K562 (cell line): ENCODE measurements at regions not wholly inside any gene's neighbourhood (a gene's known extent, or its start where the extent isn't known, plus 50 kb on each side); places are given as distances from the start of the nearest gene placed in this dataset.

Source experiments
- CREB3L1 ChIP-seq: fragments of 450-650 bp; IDR thresholded peaks from 2 replicates; pipeline ENCODE4 v1.6.1; 2014; ENCODE audit warnings: low read depth, mild to moderate bottlenecking, moderate library complexity, borderline replicate concordance
- CTCF ChIP-seq, 3 experiments: IDR thresholded peaks in 2 of 3; conservative IDR thresholded peaks in 1 of 3; 2 replicates each; pipeline ENCODE4 v1.5.1; 2011 to 2012; ENCODE audit warnings: low read length in 3 of 3, mild to moderate bottlenecking in 3 of 3, control low read depth in 2 of 3, improper control_type of control experiment in 1 of 3, inconsistent platforms in 1 of 3, low read depth in 1 of 3, mixed read lengths in 1 of 3, moderate library complexity in 1 of 3; ENCODE audit not compliant: insufficient read depth in 2 of 3
- MEF2D ChIP-seq: conservative IDR thresholded peaks from 2 replicates; pipeline ENCODE4 v1.6.1; 2016; ENCODE audit warnings: low read depth, missing genetic modification characterization, missing compliant biosample characterization
- POLR2A ChIP-seq: fragments of 450-650 bp; conservative IDR thresholded peaks from 2 replicates; pipeline ENCODE4 v1.6.1; 2016
- SREBF2 ChIP-seq: sonication (generic); formaldehyde crosslinking; IDR thresholded peaks from 2 replicates; pipeline ENCODE4 v1.4.0; 2020; ENCODE audit warnings: mild to moderate bottlenecking, missing genetic modification reagents
- TCF7 ChIP-seq: sonication (generic); IDR thresholded peaks from 2 replicates; pipeline ENCODE4 v1.6.1; 2016; ENCODE audit warnings: antibody characterized with exemption, borderline replicate concordance
- ZBTB33 ChIP-seq: sonication (generic); formaldehyde crosslinking; IDR thresholded peaks from 2 replicates; pipeline ENCODE4 v1.8.1; 2023; ENCODE audit warnings: mild to moderate bottlenecking, missing genetic modification reagents
- TF ChIP-seq, protein P1 (sequence below), 2 experiments: fragments of 450-650 bp in 1 of 2; sonication (generic) in 1 of 2; formaldehyde crosslinking in 1 of 2; IDR thresholded peaks in 1 of 2; conservative IDR thresholded peaks in 1 of 2; 2 replicates each; pipeline versions ENCODE4 v1.6.1 to v1.8.1; 2016 to 2023; ENCODE audit warnings: mild to moderate bottlenecking in 2 of 2, moderate library complexity in 2 of 2, inconsistent platforms in 1 of 2, missing genetic modification reagents in 1 of 2

- TF ChIP-seq, protein P1, sequence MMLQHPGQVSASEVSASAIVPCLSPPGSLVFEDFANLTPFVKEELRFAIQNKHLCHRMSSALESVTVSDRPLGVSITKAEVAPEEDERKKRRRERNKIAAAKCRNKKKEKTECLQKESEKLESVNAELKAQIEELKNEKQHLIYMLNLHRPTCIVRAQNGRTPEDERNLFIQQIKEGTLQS (IDR thresholded peaks at IDR 0.05), result no peak
- TF ChIP-seq, protein P1 (CRISPR knock-in tag; conservative IDR thresholded peaks at IDR 0.05), result no peak
- no peak for TF ChIP-seq SREBF2
- TF ChIP-seq CTCF (IDR thresholded peaks at IDR 0.05 in 2 of 3, conservative IDR thresholded peaks at IDR 0.05 in 1 of 3; ENCODE audit: insufficient read depth in 2 of 3, low read depth in 1 of 3, low read length in 3 of 3), result no peak
- no peak for TF ChIP-seq MEF2D (tag)
- no peak for TF ChIP-seq CREB3L1
- TF ChIP-seq POLR2A, result no peak
- no peak for TF ChIP-seq TCF7
- TF ChIP-seq ZBTB33, result no peak
Measured at GRCh38 chr12:83470749-83471148, 784.0 kb downstream of the TMTC2 start.
